SK-N-SH (cell line): ENCODE measurements at regions not wholly inside any gene's neighbourhood (a gene's known extent, or its start where the extent isn't known, plus 50 kb on each side); places are given as distances from the start of the nearest gene placed in this dataset.
A peak's percentile ranks its signal among the peaks of the same experiment; 100 is the strongest.

Experiments used
- CTCF ChIA-PET: fragments of 300-600, 350-600 bp; formaldehyde crosslinking; extraction: SDS; loops from one replicate; lab custom pipeline; 2021; lab: Yijun Ruan, JAX
- POLR2A ChIA-PET: fragments of 350-600 bp; sonication (Branson Sonifier 250); formaldehyde crosslinking; extraction: SDS; loops from one replicate; lab custom pipeline; 2020; ENCODE audit warnings: antibody characterized with exemption, inconsistent platforms; lab: Yijun Ruan, JAX
- DNase-seq: peaks from one replicate; pipeline ENCODE4 v3.0.0; 2012
- H2AFZ ChIP-seq: fragments of 200-600 bp; sonication (generic); 2 replicates; pipeline ENCODE4 v1.8.1; 2016; ENCODE audit warnings: antibody characterized with exemption, mild to moderate bottlenecking, low read depth
- H3F3A ChIP-seq: fragments of 200-600 bp; sonication (generic); replicated peaks from 2 replicates; pipeline ENCODE3; 2016; ENCODE audit warnings: antibody characterized with exemption, mild to moderate bottlenecking; ENCODE audit not compliant: insufficient read depth
- H3K27ac ChIP-seq, 2 experiments: fragments of 200-500 bp in 1 of 2; fragments of 200-600 bp in 1 of 2; sonication (Bioruptor generic) in 1 of 2; sonication (generic), shearing (Covaris generic) in 1 of 2; 2 replicates each; pipeline versions ENCODE4 v1.5.1 to v1.6.1; 2014 to 2016; ENCODE audit warnings: low read depth in 2 of 2, inconsistent platforms in 1 of 2, low read length in 1 of 2, mild to moderate bottlenecking in 1 of 2, mixed read lengths in 1 of 2
- H3K27me3 ChIP-seq: fragments of 200-600 bp; sonication (generic), shearing (Covaris generic); 2 replicates; pipeline ENCODE4 v1.6.1; 2016; ENCODE audit warnings: mixed run types; ENCODE audit not compliant: insufficient read depth
- H3K36me3 ChIP-seq, 2 experiments: fragments of 200-500 bp in 1 of 2; fragments of 200-600 bp in 1 of 2; sonication (Bioruptor generic) in 1 of 2; sonication (generic) in 1 of 2; replicated peaks in 1 of 2; 2 replicates each; pipeline versions ENCODE3 to v1.5.1; 2014 to 2016; ENCODE audit warnings: low read length in 1 of 2, mild to moderate bottlenecking in 1 of 2; ENCODE audit not compliant: insufficient read depth in 2 of 2, control insufficient read depth in 1 of 2
- H3K4me1 ChIP-seq, 2 experiments: fragments of 200-500 bp in 1 of 2; fragments of 200-600 bp in 1 of 2; sonication (Bioruptor generic) in 1 of 2; sonication (generic), shearing (Covaris generic) in 1 of 2; 2 replicates each; pipeline versions ENCODE4 v1.5.1 to v1.6.1; 2014 to 2016; ENCODE audit warnings: low read depth in 1 of 2, low read length in 1 of 2, mixed run types in 1 of 2; ENCODE audit not compliant: insufficient read depth in 2 of 2, control insufficient read depth in 1 of 2
- H3K4me2 ChIP-seq: fragments of 200-600 bp; sonication (generic), shearing (Covaris generic); 2 replicates; pipeline ENCODE4 v1.6.1; 2017; ENCODE audit warnings: mixed run types
- H3K4me3 ChIP-seq, 2 experiments: fragments of 200-500 bp in 1 of 2; fragments of 200-600 bp in 1 of 2; sonication (Bioruptor generic) in 1 of 2; sonication (generic), shearing (Covaris generic) in 1 of 2; 2 replicates each; pipeline versions ENCODE4 v1.5.1 to v1.8.1; 2014 to 2016; ENCODE audit warnings: low read depth in 2 of 2, inconsistent platforms in 1 of 2, low read length in 1 of 2, mild to moderate bottlenecking in 1 of 2, mixed read lengths in 1 of 2, moderate library complexity in 1 of 2
- H3K79me2 ChIP-seq: fragments of 200-600 bp; sonication (generic); 2 replicates; pipeline ENCODE4 v1.8.1; 2017; ENCODE audit warnings: mild to moderate bottlenecking; ENCODE audit not compliant: insufficient read depth
- H3K9ac ChIP-seq: fragments of 200-600 bp; sonication (generic); 2 replicates; pipeline ENCODE4 v1.6.1; 2017; ENCODE audit warnings: mixed run types
- H3K9me2 ChIP-seq: fragments of 200-600 bp; sonication (generic); 2 replicates; pipeline ENCODE4 v1.6.1; 2017; ENCODE audit warnings: mixed run types
- H3K9me3 ChIP-seq: fragments of 200-600 bp; sonication (generic); 2 replicates; pipeline ENCODE4 v1.6.1; 2017; ENCODE audit warnings: mixed run types, mild to moderate bottlenecking, moderate library complexity
- H4K20me1 ChIP-seq: fragments of 200-600 bp; sonication (generic); 2 replicates; pipeline ENCODE4 v1.6.1; 2017; ENCODE audit warnings: mild to moderate bottlenecking, mixed run types; ENCODE audit not compliant: insufficient read depth
- ELF1 ChIP-seq: IDR thresholded peaks from 2 replicates; pipeline ENCODE4 v1.4.0; 2012
- EZH2phosphoT487 ChIP-seq: fragments of 200-600 bp; sonication (generic); IDR thresholded peaks from 2 replicates; pipeline ENCODE4 v1.6.1; 2017; ENCODE audit warnings: low read depth, mixed run types, mild to moderate bottlenecking, antibody characterized with exemption, moderate library complexity, borderline replicate concordance
- GATA2 ChIP-seq: sonication (generic); formaldehyde crosslinking; IDR thresholded peaks from 2 replicates; pipeline ENCODE4 v1.5.0; 2020; ENCODE audit warnings: mild to moderate bottlenecking, missing genetic modification reagents
- MEF2A ChIP-seq: IDR thresholded peaks from 2 replicates; pipeline ENCODE4 v1.4.0; 2012; ENCODE audit warnings: low read depth, borderline replicate concordance
- MXI1 ChIP-seq: IDR thresholded peaks from 2 replicates; pipeline ENCODE4 v1.6.1; 2012; ENCODE audit warnings: mild to moderate bottlenecking, low read depth, low read length, improper control_type of control experiment
- NFIC ChIP-seq: IDR thresholded peaks from 2 replicates; pipeline ENCODE4 v1.4.0; 2012; ENCODE audit warnings: borderline replicate concordance
- RAD21 ChIP-seq: IDR thresholded peaks from 2 replicates; pipeline ENCODE4 v1.6.1; 2012; ENCODE audit warnings: mild to moderate bottlenecking, low read length
- RCOR1 ChIP-seq: fragments of 150-350 bp; IDR thresholded peaks from 2 replicates; pipeline ENCODE4 v1.6.1; 2017; ENCODE audit warnings: antibody characterized with exemption, low read length
- RFX5 ChIP-seq: IDR thresholded peaks from 2 replicates; pipeline ENCODE4 v1.6.1; 2012; ENCODE audit warnings: mild to moderate bottlenecking, improper control_type of control experiment, low read length
- TCF12 ChIP-seq: IDR thresholded peaks from 2 replicates; pipeline ENCODE4 v1.4.0; 2012
- YY1 ChIP-seq: IDR thresholded peaks from 2 replicates; pipeline ENCODE4 v1.4.0; 2012; ENCODE audit warnings: low read depth, mild to moderate bottlenecking
- WGBS: methylation state at CpG from one replicate; pipeline ENCODE4 v1.1.6; 2017; ENCODE audit warnings: low lambda C conversion rate; 5-methylcytosine and 5-hydroxymethylcytosine counted together
- TF ChIP-seq, protein P1 (sequence below): IDR thresholded peaks from 2 replicates; pipeline ENCODE4 v1.4.0; 2012; ENCODE audit warnings: low read depth, borderline replicate concordance
- TF ChIP-seq, protein P2 (sequence below): fragments of 150-350 bp; IDR thresholded peaks from 2 replicates; pipeline ENCODE4 v1.6.1; 2016; ENCODE audit warnings: mild to moderate bottlenecking, low read depth, low read length
- TF ChIP-seq, protein P3 (sequence below): IDR thresholded peaks from 2 replicates; pipeline ENCODE4 v1.4.0; 2012; ENCODE audit warnings: low read depth
- TF ChIP-seq, protein P4 (sequence below): IDR thresholded peaks from 2 replicates; pipeline ENCODE4 v1.4.0; 2012; ENCODE audit warnings: low read depth, borderline replicate concordance
- TF ChIP-seq, protein P5 (sequence below): fragments of 200-600 bp; sonication (generic); IDR thresholded peaks from 2 replicates; pipeline ENCODE4 v1.6.1; 2017; ENCODE audit warnings: antibody characterized with exemption, mild to moderate bottlenecking, moderate library complexity
- TF ChIP-seq, protein P6 (sequence below): IDR thresholded peaks from 2 replicates; pipeline ENCODE4 v1.6.1; 2012; ENCODE audit warnings: mild to moderate bottlenecking, low read depth, low read length, moderate library complexity

DNA sequence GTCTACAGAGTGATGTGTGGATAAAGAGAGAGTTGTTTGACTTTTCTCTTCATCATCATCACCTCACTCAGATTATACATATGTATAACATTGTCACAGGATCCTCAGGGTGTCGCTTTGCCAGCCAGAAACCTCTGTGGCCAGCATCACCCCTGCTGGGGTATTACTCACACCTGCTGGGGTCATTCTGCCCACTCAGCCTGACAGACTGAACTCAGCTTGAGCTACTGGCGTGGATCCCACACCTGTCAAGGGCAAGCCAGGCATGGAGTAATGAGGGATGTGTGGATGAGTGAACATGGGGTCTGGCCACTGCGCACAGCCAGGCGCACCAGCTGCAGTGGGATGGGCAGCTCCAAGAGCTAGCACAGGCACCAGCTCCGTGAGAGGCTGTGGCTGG lies 870.6 kb downstream of the CBLN2 start (continued):
- TF ChIP-seq MEF2A (no peak), TCF12 (no peak)
- TF ChIP-seq, all 33 proteins: peak for 0

DNA sequence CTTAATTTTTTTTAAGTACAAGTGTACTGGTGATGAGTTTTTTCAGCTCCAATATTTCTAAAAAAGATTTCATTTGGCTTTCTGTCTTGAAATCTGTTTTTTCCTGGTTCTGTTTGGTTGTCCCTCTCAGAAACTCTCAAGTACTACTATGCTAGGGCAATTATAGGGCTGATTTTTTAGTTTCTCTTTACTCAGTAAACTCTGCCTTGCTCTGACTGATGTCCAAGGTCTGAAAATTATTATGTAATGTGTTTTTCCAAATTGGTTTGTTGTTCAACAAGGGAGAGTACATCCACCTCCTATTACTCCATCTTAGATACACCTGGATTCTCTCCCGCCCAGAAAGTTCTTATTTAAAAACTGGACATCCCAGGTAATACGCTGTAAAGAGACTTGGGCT lies 877.7 kb downstream of the CBLN2 start:
- no peaks in the 10 kb centered on the region for H3K9me2 ChIP-seq
- H4K20me1 ChIP-seq = no peaks in the 10 kb centered on the region
- no peaks in the 10 kb centered on the region for H3K4me1 ChIP-seq
- no peak overlapping the region for H3K4me2 ChIP-seq
- no peak for DNase-seq
- H3K9ac ChIP-seq = no peak overlapping the region
- ChIA-PET CTCF (no interaction called here), POLR2A (no interaction called here)
- H3K36me3 ChIP-seq = no peaks in the 10 kb centered on the region
- no peak overlapping the region for H3K4me3 ChIP-seq
- H3K79me2 ChIP-seq = no peaks in the 10 kb centered on the region
- H3F3A ChIP-seq = no peaks in the 10 kb centered on the region
- no peak for TF ChIP-seq MEF2A
- no peak for TF ChIP-seq RFX5
- TF ChIP-seq ELF1 = no peak
- no peak for TF ChIP-seq GATA2 (CRISPR knock-in tag)
- no peak for TF ChIP-seq MXI1
- TF ChIP-seq, protein P1, sequence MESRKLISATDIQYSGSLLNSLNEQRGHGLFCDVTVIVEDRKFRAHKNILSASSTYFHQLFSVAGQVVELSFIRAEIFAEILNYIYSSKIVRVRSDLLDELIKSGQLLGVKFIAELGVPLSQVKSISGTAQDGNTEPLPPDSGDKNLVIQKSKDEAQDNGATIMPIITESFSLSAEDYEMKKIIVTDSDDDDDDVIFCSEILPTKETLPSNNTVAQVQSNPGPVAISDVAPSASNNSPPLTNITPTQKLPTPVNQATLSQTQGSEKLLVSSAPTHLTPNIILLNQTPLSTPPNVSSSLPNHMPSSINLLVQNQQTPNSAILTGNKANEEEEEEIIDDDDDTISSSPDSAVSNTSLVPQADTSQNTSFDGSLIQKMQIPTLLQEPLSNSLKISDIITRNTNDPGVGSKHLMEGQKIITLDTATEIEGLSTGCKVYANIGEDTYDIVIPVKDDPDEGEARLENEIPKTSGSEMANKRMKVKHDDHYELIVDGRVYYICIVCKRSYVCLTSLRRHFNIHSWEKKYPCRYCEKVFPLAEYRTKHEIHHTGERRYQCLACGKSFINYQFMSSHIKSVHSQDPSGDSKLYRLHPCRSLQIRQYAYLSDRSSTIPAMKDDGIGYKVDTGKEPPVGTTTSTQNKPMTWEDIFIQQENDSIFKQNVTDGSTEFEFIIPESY = no peak
- TF ChIP-seq, all 33 proteins: peak for 0
- no peaks in the 10 kb centered on the region for H3K9me3 ChIP-seq
- WGBS = 77% methylated on average over 2 of the region's 2 CpGs
- H2AFZ ChIP-seq = no peak overlapping the region
- H3K27me3 ChIP-seq = no peaks in the 10 kb centered on the region
- H3K27ac ChIP-seq = no peak overlapping the region

DNA sequence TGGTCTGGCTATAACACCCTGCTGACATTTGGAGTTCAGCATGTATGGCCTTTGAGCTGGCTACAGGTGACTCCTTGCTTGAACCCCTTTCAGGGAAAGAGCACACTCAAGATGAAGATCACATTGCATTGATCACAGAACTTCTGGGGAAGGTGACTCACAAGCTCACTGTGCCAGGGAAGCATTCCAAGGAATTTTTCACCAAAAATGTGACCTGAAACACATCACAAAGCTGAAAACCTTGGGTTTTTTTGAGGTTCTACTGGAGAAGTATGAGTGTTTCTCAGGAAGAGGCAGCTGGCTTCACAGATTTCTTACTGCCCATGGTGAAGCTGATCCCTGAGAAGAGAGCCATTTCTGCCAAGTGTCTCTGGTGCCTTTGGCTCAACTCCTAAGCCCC lies 879.0 kb downstream of the CBLN2 start:
- Histone ChIP-seq H4K20me1 (no peaks in the 10 kb centered on the region), H3K9ac (no peak overlapping the region), H3K36me3 (no peaks in the 10 kb centered on the region), H3K9me2 (no peaks in the 10 kb centered on the region), H3K4me1 (no peaks in the 10 kb centered on the region), H3K79me2 (no peaks in the 10 kb centered on the region), H3K27me3 (no peaks in the 10 kb centered on the region), H3K4me3 (no peak overlapping the region), H3F3A (no peaks in the 10 kb centered on the region), H2AFZ (no peak overlapping the region), H3K9me3 (no peaks in the 10 kb centered on the region), H3K4me2 (no peak overlapping the region), H3K27ac (no peak overlapping the region; a peak in 1 of 4 replicates)
- ChIA-PET CTCF (no interaction called here), POLR2A (no interaction called here)
- DNase-seq = no peak
- TF ChIP-seq RAD21 (no peak), YY1 (no peak), RCOR1 (no peak), NFIC (peak; percentile 79), ELF1 (no peak), MXI1 (no peak), EZH2phosphoT487 (no peak)
- TF ChIP-seq, protein P2, sequence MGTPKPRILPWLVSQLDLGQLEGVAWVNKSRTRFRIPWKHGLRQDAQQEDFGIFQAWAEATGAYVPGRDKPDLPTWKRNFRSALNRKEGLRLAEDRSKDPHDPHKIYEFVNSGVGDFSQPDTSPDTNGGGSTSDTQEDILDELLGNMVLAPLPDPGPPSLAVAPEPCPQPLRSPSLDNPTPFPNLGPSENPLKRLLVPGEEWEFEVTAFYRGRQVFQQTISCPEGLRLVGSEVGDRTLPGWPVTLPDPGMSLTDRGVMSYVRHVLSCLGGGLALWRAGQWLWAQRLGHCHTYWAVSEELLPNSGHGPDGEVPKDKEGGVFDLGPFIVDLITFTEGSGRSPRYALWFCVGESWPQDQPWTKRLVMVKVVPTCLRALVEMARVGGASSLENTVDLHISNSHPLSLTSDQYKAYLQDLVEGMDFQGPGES = no peak
- TF ChIP-seq, protein P3, sequence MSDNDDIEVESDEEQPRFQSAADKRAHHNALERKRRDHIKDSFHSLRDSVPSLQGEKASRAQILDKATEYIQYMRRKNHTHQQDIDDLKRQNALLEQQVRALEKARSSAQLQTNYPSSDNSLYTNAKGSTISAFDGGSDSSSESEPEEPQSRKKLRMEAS = peak; percentile 24; the same call in 1 of the 2 replicates
- TF ChIP-seq, protein P4, sequence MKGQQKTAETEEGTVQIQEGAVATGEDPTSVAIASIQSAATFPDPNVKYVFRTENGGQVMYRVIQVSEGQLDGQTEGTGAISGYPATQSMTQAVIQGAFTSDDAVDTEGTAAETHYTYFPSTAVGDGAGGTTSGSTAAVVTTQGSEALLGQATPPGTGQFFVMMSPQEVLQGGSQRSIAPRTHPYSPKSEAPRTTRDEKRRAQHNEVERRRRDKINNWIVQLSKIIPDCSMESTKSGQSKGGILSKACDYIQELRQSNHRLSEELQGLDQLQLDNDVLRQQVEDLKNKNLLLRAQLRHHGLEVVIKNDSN = 0 out of 2 replicates have a peak, but pooled peaks have one; percentile 5
- TF ChIP-seq, protein P5, sequence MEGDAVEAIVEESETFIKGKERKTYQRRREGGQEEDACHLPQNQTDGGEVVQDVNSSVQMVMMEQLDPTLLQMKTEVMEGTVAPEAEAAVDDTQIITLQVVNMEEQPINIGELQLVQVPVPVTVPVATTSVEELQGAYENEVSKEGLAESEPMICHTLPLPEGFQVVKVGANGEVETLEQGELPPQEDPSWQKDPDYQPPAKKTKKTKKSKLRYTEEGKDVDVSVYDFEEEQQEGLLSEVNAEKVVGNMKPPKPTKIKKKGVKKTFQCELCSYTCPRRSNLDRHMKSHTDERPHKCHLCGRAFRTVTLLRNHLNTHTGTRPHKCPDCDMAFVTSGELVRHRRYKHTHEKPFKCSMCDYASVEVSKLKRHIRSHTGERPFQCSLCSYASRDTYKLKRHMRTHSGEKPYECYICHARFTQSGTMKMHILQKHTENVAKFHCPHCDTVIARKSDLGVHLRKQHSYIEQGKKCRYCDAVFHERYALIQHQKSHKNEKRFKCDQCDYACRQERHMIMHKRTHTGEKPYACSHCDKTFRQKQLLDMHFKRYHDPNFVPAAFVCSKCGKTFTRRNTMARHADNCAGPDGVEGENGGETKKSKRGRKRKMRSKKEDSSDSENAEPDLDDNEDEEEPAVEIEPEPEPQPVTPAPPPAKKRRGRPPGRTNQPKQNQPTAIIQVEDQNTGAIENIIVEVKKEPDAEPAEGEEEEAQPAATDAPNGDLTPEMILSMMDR = no peak
- TF ChIP-seq, protein P6, sequence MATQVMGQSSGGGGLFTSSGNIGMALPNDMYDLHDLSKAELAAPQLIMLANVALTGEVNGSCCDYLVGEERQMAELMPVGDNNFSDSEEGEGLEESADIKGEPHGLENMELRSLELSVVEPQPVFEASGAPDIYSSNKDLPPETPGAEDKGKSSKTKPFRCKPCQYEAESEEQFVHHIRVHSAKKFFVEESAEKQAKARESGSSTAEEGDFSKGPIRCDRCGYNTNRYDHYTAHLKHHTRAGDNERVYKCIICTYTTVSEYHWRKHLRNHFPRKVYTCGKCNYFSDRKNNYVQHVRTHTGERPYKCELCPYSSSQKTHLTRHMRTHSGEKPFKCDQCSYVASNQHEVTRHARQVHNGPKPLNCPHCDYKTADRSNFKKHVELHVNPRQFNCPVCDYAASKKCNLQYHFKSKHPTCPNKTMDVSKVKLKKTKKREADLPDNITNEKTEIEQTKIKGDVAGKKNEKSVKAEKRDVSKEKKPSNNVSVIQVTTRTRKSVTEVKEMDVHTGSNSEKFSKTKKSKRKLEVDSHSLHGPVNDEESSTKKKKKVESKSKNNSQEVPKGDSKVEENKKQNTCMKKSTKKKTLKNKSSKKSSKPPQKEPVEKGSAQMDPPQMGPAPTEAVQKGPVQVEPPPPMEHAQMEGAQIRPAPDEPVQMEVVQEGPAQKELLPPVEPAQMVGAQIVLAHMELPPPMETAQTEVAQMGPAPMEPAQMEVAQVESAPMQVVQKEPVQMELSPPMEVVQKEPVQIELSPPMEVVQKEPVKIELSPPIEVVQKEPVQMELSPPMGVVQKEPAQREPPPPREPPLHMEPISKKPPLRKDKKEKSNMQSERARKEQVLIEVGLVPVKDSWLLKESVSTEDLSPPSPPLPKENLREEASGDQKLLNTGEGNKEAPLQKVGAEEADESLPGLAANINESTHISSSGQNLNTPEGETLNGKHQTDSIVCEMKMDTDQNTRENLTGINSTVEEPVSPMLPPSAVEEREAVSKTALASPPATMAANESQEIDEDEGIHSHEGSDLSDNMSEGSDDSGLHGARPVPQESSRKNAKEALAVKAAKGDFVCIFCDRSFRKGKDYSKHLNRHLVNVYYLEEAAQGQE = no peak
